AG04450 (cell line): ENCODE measurements at regions not wholly inside any gene's neighbourhood (a gene's known extent, or its start where the extent isn't known, plus 50 kb on each side); places are given as distances from the start of the nearest gene placed in this dataset.
"Not testable (repeated sequence)": the region's sequence is repeated elsewhere in the genome, so short reads cannot be mapped to it uniquely, and the experiment has no call there.

ENCODE experiments used
- CTCF ChIA-PET: fragments of 300-600, 350-600 bp; formaldehyde crosslinking; extraction: SDS; loops from one replicate; lab custom pipeline; 2022; ENCODE audit warnings: antibody characterized with exemption, inconsistent platforms; lab: Charles Lee
- POLR2A ChIA-PET: fragments of 350-600 bp; formaldehyde crosslinking; extraction: SDS; loops from one replicate; lab custom pipeline; 2021; ENCODE audit warnings: antibody characterized with exemption, inconsistent platforms; lab: Yijun Ruan, JAX
- DNase-seq: peaks from one replicate; pipeline ENCODE4 v3.0.0-alpha.2; 2011; ENCODE audit warnings: low read depth, low spot score
- H3K27ac ChIP-seq: one replicate; pipeline ENCODE4 v1.5.1; 2012; ENCODE audit warnings: low read depth, low read length, control low read depth
- H3K27me3 ChIP-seq: one replicate; pipeline ENCODE4 v1.6.0; 2012; ENCODE audit warnings: low read length; ENCODE audit not compliant: control insufficient read depth, insufficient read depth
- H3K4me3 ChIP-seq: 2 replicates; pipeline ENCODE4 v1.5.1; 2011; ENCODE audit warnings: mild to moderate bottlenecking, low read depth, low read length, control low read depth
- H3K9me3 ChIP-seq: 2 replicates; pipeline ENCODE4 v1.5.1; 2012; ENCODE audit warnings: low read length; ENCODE audit not compliant: control insufficient read depth, insufficient read depth
- CTCF ChIP-seq: IDR thresholded peaks from 2 replicates; pipeline ENCODE4 v1.5.1; 2011; ENCODE audit warnings: low read depth, low read length, control low read depth, inconsistent platforms

- no peak for DNase-seq
- POLR2A ChIA-PET = no interaction called here
- no peaks in the 10 kb centered on the region for H3K27me3 ChIP-seq
- CTCF ChIA-PET = no interaction called here
- H3K9me3 ChIP-seq = no peaks in the 10 kb centered on the region
- no peak for TF ChIP-seq CTCF
- no peak overlapping the region for H3K4me3 ChIP-seq
- no peak overlapping the region for H3K27ac ChIP-seq
Measured at GRCh38 chr10:53489335-53490182, 717.0 kb upstream of the MBL2 start.

GRCh38 chr10:53487019-53487983 lies 714.7 kb upstream of the MBL2 start:
- TF ChIP-seq CTCF = no peak
- POLR2A ChIA-PET = no interaction called here
- CTCF ChIA-PET = no interaction called here

GRCh38 chr10:53485422-53485821 lies 712.8 kb upstream of the MBL2 start:
- H3K27ac ChIP-seq, H3K27me3 ChIP-seq, CTCF ChIA-PET, POLR2A ChIA-PET, H3K4me3 ChIP-seq, DNase-seq, H3K9me3 ChIP-seq: not testable (repeated sequence)

More at GRCh38 chr10:53487019-53487983, 714.7 kb upstream of the MBL2 start:
- Histone ChIP-seq H3K27me3 (no peaks in the 10 kb centered on the region), H3K27ac (no peak overlapping the region), H3K4me3 (no peak overlapping the region), H3K9me3 (no peaks in the 10 kb centered on the region)
- no peak for DNase-seq

GRCh38 chr10:53479365-53479764 lies 706.8 kb upstream of the MBL2 start:
- ChIA-PET POLR2A (no interaction called here), CTCF (no interaction called here)
- TF ChIP-seq CTCF = no peak
- DNase-seq = no peak
- no peaks in the 10 kb centered on the region for H3K9me3 ChIP-seq
- H3K27ac ChIP-seq = no peak overlapping the region
- no peak overlapping the region for H3K4me3 ChIP-seq
- H3K27me3 ChIP-seq = no peaks in the 10 kb centered on the region

GRCh38 chr10:53477313-53477675 lies 704.7 kb upstream of the MBL2 start:
- no peaks in the 10 kb centered on the region for H3K27me3 ChIP-seq
- TF ChIP-seq CTCF = no peak
- no peak overlapping the region for H3K27ac ChIP-seq
- CTCF ChIA-PET = no interaction called here
- no peaks in the 10 kb centered on the region for H3K9me3 ChIP-seq
- H3K4me3 ChIP-seq = no peak overlapping the region
- POLR2A ChIA-PET = no interaction called here
- DNase-seq = no peak
